Astrocyte of the spinal cord (primary cell): ENCODE measurements at regions not wholly inside any gene's neighbourhood (a gene's known extent, or its start where the extent isn't known, plus 50 kb on each side); places are given as distances from the start of the nearest gene placed in this dataset.
"Not testable (repeated sequence)": the region's sequence is repeated elsewhere in the genome, so short reads cannot be mapped to it uniquely, and the experiment has no call there.

Source experiments
- DNase-seq: peaks from one replicate; pipeline ENCODE4 v3.0.0; 2011; ENCODE audit warnings: low read depth, low spot score
- H3K4me3 ChIP-seq: 2 replicates; pipeline ENCODE4 v1.5.1; 2011; ENCODE audit warnings: low read depth, mild to moderate bottlenecking, low read length, moderate library complexity
- in situ Hi-C: cut with HindIII; loops from 2 replicates; pipeline ENCODE4 v1.10.0; 2017; ENCODE audit warnings: low sequenced_read_pairs
- TF ChIP-seq, protein P1 (sequence below): IDR thresholded peaks from 2 replicates; pipeline ENCODE4 v1.5.1; 2012; ENCODE audit warnings: low read depth, mild to moderate bottlenecking, low read length, inconsistent platforms

DNA sequence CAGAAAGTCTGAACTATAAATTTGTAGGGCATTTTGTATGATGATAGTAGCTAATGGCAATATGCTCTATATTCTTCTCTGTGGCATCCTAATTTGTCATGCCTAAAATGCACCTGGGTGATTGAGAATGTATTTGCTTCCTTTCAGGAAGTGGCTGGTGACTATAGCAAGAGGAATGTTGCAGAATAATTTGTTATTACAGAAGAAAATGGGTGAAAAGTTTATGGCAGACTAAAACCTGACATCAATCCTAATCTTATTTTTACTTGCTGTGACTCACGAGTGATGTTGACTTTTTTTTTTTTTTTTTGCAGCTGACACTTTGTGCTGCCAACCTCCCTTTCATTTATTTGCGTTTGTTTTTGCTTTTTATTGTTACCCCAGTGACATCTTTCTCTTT, 141.1 kb downstream of the MSL3 start:
- H3K4me3 ChIP-seq, result no peak overlapping the region
- DNase-seq, result peak; percentile 52
- in situ Hi-C loops, result no loop called here
- TF ChIP-seq, protein P1, sequence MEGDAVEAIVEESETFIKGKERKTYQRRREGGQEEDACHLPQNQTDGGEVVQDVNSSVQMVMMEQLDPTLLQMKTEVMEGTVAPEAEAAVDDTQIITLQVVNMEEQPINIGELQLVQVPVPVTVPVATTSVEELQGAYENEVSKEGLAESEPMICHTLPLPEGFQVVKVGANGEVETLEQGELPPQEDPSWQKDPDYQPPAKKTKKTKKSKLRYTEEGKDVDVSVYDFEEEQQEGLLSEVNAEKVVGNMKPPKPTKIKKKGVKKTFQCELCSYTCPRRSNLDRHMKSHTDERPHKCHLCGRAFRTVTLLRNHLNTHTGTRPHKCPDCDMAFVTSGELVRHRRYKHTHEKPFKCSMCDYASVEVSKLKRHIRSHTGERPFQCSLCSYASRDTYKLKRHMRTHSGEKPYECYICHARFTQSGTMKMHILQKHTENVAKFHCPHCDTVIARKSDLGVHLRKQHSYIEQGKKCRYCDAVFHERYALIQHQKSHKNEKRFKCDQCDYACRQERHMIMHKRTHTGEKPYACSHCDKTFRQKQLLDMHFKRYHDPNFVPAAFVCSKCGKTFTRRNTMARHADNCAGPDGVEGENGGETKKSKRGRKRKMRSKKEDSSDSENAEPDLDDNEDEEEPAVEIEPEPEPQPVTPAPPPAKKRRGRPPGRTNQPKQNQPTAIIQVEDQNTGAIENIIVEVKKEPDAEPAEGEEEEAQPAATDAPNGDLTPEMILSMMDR, result no peak

- in situ Hi-C loops, H3K4me3 ChIP-seq, DNase-seq: not testable (repeated sequence)
These were observed 147.9 kb downstream of the MSL3 start for GRCh38 chrX:11905933-11906332.

DNA sequence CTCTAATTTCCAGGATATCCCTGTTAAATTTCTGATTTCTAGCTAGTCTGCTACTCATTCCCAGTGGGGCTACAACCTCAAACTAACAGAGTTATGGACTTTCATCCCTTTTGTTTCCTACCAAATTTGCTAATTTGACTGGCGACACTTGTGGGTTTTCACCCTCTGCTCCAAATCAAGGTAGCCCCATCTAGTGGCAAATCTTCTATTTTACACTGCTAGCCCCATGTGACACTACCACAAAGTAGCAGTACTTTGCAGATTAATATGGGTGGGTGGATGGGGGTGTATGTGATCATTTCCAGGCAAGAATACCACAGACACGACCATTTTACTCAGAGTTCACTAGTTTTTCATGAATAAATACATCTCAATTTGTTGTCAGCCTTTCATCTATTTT, 150.3 kb downstream of the MSL3 start:
- TF ChIP-seq, protein P1, result peak; percentile 51
- no peak overlapping the region for H3K4me3 ChIP-seq
- peak; percentile 12 for DNase-seq
- in situ Hi-C loops, result no loop called here

DNA sequence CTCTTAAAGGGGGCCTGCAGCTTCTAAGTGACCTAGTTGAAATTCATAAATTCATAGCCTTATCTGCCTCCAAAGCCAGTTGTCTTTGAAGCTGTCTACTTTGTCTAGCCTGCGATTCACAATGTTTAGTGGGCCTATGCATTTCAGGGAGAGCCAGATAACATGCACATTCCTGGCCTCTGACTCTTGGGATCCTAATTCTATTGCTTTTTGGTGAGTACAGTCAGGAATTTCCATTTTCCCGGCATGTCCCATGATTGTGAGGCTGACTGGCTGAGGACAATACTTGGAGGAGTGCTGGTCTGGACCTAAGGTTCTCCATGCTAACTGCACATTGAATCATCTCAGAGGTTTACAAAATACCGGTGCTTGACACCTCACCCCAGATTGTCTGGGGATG, 155.0 kb downstream of the MSL3 start:
- TF ChIP-seq, protein P1, result no peak
- no peak overlapping the region for H3K4me3 ChIP-seq
- DNase-seq, result no peak
- in situ Hi-C loops, result no loop called here

- no peak overlapping the region for H3K4me3 ChIP-seq
- TF ChIP-seq, protein P1, result no peak
- in situ Hi-C loops, result no loop called here
- no peak for DNase-seq
These were observed 171.4 kb downstream of the MSL3 start for GRCh38 chrX:11929476-11929875.

DNA sequence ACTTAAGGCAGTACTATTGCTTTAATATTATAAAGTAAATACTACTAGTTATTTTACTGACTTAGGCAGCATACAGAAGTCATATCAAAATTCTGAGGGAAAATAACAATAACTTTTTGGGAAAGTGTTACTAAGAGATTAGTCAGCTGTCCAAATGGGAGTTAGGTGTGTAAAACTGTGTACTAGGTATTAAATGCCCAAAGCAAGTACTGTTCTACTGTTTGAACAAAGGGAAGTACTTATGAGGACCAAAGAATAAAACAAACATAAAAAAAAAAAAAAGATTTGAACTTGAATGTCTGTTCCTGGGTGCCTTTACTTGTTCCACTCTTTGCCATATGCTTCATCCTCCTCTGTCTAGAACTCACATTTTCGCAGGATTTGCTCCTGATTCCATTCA, 174.4 kb downstream of the MSL3 start:
- in situ Hi-C loops, result no loop called here
- no peak for DNase-seq
- TF ChIP-seq, protein P1, result no peak
- no peak overlapping the region for H3K4me3 ChIP-seq

DNA sequence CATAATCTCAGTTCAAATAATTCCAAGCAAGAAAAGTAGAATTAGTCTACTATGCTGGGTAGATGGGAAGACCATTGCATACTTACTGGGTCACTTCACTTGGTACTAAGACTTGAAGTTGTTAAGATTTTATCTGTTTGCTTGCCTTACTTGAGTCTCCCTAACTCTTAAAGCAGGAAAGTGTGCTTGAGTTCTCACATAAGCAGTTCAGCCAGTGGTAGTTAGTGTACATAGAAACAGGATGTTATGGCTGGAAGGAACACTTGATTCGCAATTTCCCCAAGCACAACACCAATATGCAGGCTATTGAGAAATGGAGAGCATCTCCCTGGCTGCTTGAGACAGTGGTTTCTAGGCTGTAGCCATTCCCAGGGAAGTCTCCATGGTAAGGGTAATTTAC, 176.1 kb downstream of the MSL3 start:
- no peak for DNase-seq
- in situ Hi-C loops, result no loop called here
- H3K4me3 ChIP-seq, result no peak overlapping the region
- TF ChIP-seq, protein P1, result no peak
